Smooth muscle cell (in vitro differentiated cells): ENCODE measurements at regions not wholly inside any gene's neighbourhood (a gene's known extent, or its start where the extent isn't known, plus 50 kb on each side); places are given as distances from the start of the nearest gene placed in this dataset.

Source experiments
- DNase-seq: peaks from one replicate; lab custom pipeline; 2025; ENCODE audit not compliant: unreplicated experiment; lab: John Stamatoyannopoulos, UW
- H2AFZ ChIP-seq: fragments of 200-600 bp; sonication (generic); 2 replicates; pipeline ENCODE4 v1.6.0; 2016; ENCODE audit warnings: antibody characterized with exemption, low read depth, mild to moderate bottlenecking
- H3F3A ChIP-seq: fragments of 200-600 bp; sonication (generic); 2 replicates; pipeline ENCODE4 v1.6.0; 2017; ENCODE audit warnings: antibody characterized with exemption, low read depth
- H3K27ac ChIP-seq: fragments of 200-600 bp; sonication (generic); 2 replicates; pipeline ENCODE4 v1.5.1; 2016; ENCODE audit warnings: low read depth, mild to moderate bottlenecking
- H3K27me3 ChIP-seq: fragments of 200-600 bp; sonication (generic); 2 replicates; pipeline ENCODE4 v1.6.1; 2016; ENCODE audit warnings: low read depth, mild to moderate bottlenecking
- H3K36me3 ChIP-seq: fragments of 200-600 bp; sonication (generic); 2 replicates; pipeline ENCODE4 v1.5.1; 2016; ENCODE audit warnings: low read depth
- H3K4me1 ChIP-seq: fragments of 200-600 bp; sonication (generic); 2 replicates; pipeline ENCODE4 v1.5.1; 2016; ENCODE audit warnings: low read depth
- H3K4me2 ChIP-seq: fragments of 200-600 bp; sonication (generic); 2 replicates; pipeline ENCODE4 v1.6.0; 2016; ENCODE audit warnings: mild to moderate bottlenecking
- H3K4me3 ChIP-seq: fragments of 200-600 bp; sonication (generic); 2 replicates; pipeline ENCODE4 v1.5.1; 2016; ENCODE audit warnings: mild to moderate bottlenecking
- H3K79me2 ChIP-seq: fragments of 200-600 bp; sonication (generic); 2 replicates; pipeline ENCODE4 v1.6.0; 2016; ENCODE audit warnings: low read depth, mild to moderate bottlenecking
- H3K9ac ChIP-seq: fragments of 200-600 bp; sonication (generic); 2 replicates; pipeline ENCODE4 v1.6.0; 2016; ENCODE audit warnings: low read depth
- H3K9me3 ChIP-seq: fragments of 200-600 bp; sonication (generic); replicated peaks from 2 replicates; pipeline ENCODE4 v1.5.1; 2016; ENCODE audit warnings: low read depth
- H4K20me1 ChIP-seq: fragments of 200-600 bp; sonication (generic); 2 replicates; pipeline ENCODE4 v1.6.0; 2016; ENCODE audit warnings: low read depth
- whole genome bisulfite sequencing: methylation state at CpG from one replicate; pipeline ENCODE4 v1.1.7; 2016; ENCODE audit warnings: low lambda C conversion rate; 5-methylcytosine and 5-hydroxymethylcytosine counted together
- TF ChIP-seq, protein P1 (sequence below): fragments of 200-600 bp; sonication (generic); IDR thresholded peaks from 2 replicates; pipeline ENCODE4 v1.5.1; 2017; ENCODE audit warnings: borderline replicate concordance, mild to moderate bottlenecking, antibody characterized with exemption; ENCODE audit not compliant: insufficient read depth, poor library complexity, severe bottlenecking

DNA sequence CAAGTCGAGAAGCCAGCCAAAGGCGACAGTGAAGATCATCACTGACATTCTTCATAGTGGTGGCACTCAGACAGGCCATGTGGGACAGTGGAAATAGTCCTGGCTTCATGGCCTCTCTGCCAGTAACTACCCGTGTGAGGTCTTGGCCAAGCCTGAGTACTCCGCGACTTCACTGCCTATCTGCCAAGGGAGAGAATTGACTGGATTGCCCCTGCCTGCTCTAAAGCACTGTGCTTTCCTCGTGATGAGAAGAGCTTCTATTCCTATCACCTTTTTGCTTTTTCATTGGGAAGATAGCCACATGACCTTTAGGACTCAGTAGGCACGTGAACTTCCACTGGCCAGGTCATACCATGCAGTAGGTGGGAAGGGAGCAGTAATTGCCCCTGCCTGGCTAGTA is 239.3 kb downstream of the HAUS1 start:
- DNase-seq, result no peak
- WGBS, result 90% methylated on average over 7 of the region's 7 CpGs
- Histone ChIP-seq H4K20me1 (no peaks in the 10 kb centered on the region), H3K36me3 (no peaks in the 10 kb centered on the region), H2AFZ (no peak overlapping the region), H3K4me3 (no peak overlapping the region), H3K4me1 (peaks cover 8% of the 10 kb centered on the region), H3K4me2 (no peak overlapping the region), H3K9me3 (no peaks in the 10 kb centered on the region), H3K27me3 (peaks cover 4% of the 10 kb centered on the region), H3F3A (no peaks in the 10 kb centered on the region), H3K9ac (no peak overlapping the region), H3K79me2 (no peaks in the 10 kb centered on the region), H3K27ac (no peak overlapping the region)
- TF ChIP-seq, protein P1, sequence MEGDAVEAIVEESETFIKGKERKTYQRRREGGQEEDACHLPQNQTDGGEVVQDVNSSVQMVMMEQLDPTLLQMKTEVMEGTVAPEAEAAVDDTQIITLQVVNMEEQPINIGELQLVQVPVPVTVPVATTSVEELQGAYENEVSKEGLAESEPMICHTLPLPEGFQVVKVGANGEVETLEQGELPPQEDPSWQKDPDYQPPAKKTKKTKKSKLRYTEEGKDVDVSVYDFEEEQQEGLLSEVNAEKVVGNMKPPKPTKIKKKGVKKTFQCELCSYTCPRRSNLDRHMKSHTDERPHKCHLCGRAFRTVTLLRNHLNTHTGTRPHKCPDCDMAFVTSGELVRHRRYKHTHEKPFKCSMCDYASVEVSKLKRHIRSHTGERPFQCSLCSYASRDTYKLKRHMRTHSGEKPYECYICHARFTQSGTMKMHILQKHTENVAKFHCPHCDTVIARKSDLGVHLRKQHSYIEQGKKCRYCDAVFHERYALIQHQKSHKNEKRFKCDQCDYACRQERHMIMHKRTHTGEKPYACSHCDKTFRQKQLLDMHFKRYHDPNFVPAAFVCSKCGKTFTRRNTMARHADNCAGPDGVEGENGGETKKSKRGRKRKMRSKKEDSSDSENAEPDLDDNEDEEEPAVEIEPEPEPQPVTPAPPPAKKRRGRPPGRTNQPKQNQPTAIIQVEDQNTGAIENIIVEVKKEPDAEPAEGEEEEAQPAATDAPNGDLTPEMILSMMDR, result no peak

DNA sequence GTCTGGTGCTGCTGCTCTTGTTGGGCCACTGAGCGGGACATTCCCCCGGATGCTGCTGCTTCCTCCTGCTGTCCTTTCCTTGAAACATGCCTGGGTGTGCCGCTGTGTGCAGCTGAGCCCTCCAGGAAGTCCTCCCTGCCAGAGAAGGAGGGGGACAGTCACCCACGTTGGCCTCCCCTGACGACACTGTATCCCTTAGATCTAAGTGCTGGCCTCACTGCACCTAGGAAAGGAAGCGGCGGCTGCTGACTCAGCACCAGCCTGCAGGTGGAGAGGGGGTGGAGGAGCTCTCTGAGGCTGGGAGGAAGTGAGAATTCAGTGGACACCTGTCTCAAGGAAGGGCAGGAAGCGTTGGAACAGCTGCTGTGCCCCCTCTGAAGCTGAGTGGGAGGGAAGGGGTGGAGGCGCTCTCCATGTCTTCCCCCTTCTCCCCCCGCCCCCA is 239.8 kb downstream of the HAUS1 start:
- Histone ChIP-seq H3K4me3 (no peak overlapping the region), H3K27ac (no peak overlapping the region), H2AFZ (no peak overlapping the region), H4K20me1 (no peaks in the 10 kb centered on the region), H3K4me1 (peaks cover 4% of the 10 kb centered on the region), H3K36me3 (no peaks in the 10 kb centered on the region), H3F3A (no peaks in the 10 kb centered on the region), H3K79me2 (no peaks in the 10 kb centered on the region), H3K9me3 (no peaks in the 10 kb centered on the region), H3K27me3 (no peaks in the 10 kb centered on the region), H3K4me2 (no peak overlapping the region), H3K9ac (no peak overlapping the region)
- WGBS, result 60% methylated on average over 8 of the region's 10 CpGs
- no peak for DNase-seq
- TF ChIP-seq, protein P1, result no peak

DNA sequence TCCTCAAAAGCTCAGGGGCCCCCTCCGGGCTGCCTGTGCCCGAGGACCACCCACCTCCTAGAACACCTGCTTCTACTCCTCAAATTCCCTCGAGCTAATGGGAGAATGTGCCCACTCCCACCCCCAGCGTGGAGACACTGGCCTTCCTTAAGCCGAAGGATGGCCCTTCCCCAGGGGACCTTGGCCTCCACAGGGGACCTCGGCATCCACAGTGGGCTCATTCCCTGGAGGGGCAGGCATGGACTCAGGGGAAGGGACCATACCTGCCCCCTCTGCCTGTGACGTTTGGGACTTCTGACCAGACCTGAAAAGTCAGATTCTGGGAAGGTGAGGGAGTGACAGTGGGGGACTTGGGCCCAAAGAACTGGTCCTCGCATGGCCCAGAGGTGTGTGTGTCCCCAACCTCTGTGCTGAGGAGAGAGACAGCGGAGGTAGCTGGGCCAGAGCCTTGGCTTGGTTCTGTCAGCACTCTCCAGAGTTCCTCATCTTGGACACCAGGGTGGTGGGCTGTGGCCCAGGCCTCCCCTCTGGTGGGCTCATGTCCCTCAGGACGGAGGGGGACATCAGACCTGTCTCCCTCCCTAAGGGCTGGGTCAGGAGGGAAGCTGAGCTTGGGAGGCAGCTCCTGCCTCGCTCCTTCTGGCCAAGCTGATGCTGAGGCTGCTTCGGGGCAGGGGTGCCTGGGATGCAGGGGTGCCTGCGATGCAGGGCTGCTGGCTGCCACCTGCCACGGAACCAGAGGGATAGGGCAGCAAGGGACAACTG is 240.4 kb downstream of the HAUS1 start:
- Histone ChIP-seq H3K27ac (no peak overlapping the region), H3K4me3 (no peak overlapping the region), H4K20me1 (no peaks in the 10 kb centered on the region), H3K79me2 (no peaks in the 10 kb centered on the region), H3K4me2 (no peak overlapping the region), H3K27me3 (no peaks in the 10 kb centered on the region), H3K36me3 (no peaks in the 10 kb centered on the region), H3F3A (no peaks in the 10 kb centered on the region), H3K9me3 (no peaks in the 10 kb centered on the region), H2AFZ (no peak overlapping the region), H3K9ac (no peak overlapping the region), H3K4me1 (no peaks in the 10 kb centered on the region)
- TF ChIP-seq, protein P1, result no peak
- no peak for DNase-seq
- WGBS, result 87% methylated on average over 13 of the region's 14 CpGs

DNA sequence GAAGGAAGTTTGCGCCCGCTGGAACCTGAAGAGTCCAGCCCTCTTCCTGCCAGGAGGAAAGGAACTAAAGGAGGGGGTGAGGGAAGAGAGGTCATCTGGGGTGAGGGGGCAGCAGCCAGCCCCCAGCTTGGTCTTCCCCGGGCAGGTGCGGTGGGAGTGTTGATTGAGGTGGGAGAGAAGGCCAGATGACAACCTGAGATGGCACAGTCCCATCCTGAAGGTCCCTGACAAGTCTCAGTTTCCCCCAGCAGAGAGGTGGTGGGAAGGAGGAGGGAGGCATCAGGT is 240.9 kb downstream of the HAUS1 start:
- Histone ChIP-seq H3K4me3 (no peak overlapping the region), H3K9ac (no peak overlapping the region), H3K27me3 (no peaks in the 10 kb centered on the region), H3K4me1 (no peaks in the 10 kb centered on the region), H3K36me3 (no peaks in the 10 kb centered on the region), H2AFZ (no peak overlapping the region), H4K20me1 (no peaks in the 10 kb centered on the region), H3K27ac (no peak overlapping the region), H3K9me3 (no peaks in the 10 kb centered on the region), H3K79me2 (no peaks in the 10 kb centered on the region), H3K4me2 (no peak overlapping the region), H3F3A (no peaks in the 10 kb centered on the region)
- DNase-seq, result no peak
- WGBS, result 96% methylated on average over 4 of the region's 4 CpGs
- TF ChIP-seq, protein P1, result no peak
